B cell (primary cell): ENCODE measurements at regions not wholly inside any gene's neighbourhood (a gene's known extent, or its start where the extent isn't known, plus 50 kb on each side); places are given as distances from the start of the nearest gene placed in this dataset.

ENCODE experiments used
- EZH2 ChIP-seq: IDR thresholded peaks from 2 replicates; pipeline ENCODE4 v1.6.1; 2012; ENCODE audit warnings: borderline replicate concordance, low read depth, mild to moderate bottlenecking, moderate library complexity, low read length; ENCODE audit not compliant: insufficient read depth, poor library complexity, severe bottlenecking
- TF ChIP-seq, protein P1 (sequence below): fragments of 200-600 bp; IDR thresholded peaks from one replicate; pipeline ENCODE4 v1.8.0; 2022; ENCODE audit warnings: antibody characterized with exemption, mild to moderate bottlenecking

DNA sequence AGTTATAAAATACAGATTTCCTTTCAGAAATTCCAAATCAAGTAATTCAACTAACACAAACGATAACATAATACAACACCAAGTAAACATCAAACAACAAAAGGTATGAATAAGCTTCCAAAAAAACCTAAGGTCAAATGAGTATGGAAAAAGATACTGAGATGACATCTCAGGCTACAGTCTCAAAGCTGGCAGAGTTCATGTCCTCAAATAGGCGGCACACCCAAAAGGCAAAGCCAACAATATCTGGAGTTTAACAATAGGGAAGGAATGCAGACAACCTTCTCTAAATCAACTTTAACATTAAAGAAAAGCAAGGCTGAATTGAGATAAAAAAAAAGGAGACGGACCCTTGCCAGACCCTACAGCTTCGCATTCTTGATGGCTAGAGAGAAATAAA, 346.6 kb downstream of the RSL24D1 start:
- TF ChIP-seq, protein P1, sequence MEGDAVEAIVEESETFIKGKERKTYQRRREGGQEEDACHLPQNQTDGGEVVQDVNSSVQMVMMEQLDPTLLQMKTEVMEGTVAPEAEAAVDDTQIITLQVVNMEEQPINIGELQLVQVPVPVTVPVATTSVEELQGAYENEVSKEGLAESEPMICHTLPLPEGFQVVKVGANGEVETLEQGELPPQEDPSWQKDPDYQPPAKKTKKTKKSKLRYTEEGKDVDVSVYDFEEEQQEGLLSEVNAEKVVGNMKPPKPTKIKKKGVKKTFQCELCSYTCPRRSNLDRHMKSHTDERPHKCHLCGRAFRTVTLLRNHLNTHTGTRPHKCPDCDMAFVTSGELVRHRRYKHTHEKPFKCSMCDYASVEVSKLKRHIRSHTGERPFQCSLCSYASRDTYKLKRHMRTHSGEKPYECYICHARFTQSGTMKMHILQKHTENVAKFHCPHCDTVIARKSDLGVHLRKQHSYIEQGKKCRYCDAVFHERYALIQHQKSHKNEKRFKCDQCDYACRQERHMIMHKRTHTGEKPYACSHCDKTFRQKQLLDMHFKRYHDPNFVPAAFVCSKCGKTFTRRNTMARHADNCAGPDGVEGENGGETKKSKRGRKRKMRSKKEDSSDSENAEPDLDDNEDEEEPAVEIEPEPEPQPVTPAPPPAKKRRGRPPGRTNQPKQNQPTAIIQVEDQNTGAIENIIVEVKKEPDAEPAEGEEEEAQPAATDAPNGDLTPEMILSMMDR: no peak
- no peak for TF ChIP-seq EZH2
